ENCODE measurements at regions not wholly inside any gene's neighbourhood (a gene's known extent, or its start where the extent isn't known, plus 50 kb on each side); places are given as distances from the start of the nearest gene placed in this dataset.

GRCh38 chr14:97771340-97772045 is 974.3 kb downstream of the VRK1 start:
- H3K27ac ChIP-seq = no peak overlapping the region
- no peak overlapping the region for H3K4me3 ChIP-seq
- no peaks in the 10 kb centered on the region for H3K9me3 ChIP-seq
- no peaks in the 10 kb centered on the region for H3K4me1 ChIP-seq
- WGBS, 2 donors (ENCODE audit: low coverage in 1 of 2) = 48% methylated on average over 4 of the region's 8 CpGs; no CpG with 5 or more reads in 1 of the 2 donors
- no peaks in the 10 kb centered on the region for H3K36me3 ChIP-seq
- ATAC-seq = no peak
- no peaks in the 10 kb centered on the region for H3K27me3 ChIP-seq
- TF ChIP-seq CTCF (IDR thresholded peaks at IDR 0.05) (no peak), POLR2AphosphoS5 (IDR thresholded peaks at IDR 0.05) (no peak), EP300 (IDR thresholded peaks at IDR 0.05) (no peak)

- TF ChIP-seq CTCF (IDR thresholded peaks at IDR 0.05) (no peak), POLR2AphosphoS5 (IDR thresholded peaks at IDR 0.05) (no peak), POLR2A (IDR thresholded peaks at IDR 0.05) (no peak), EP300 (IDR thresholded peaks at IDR 0.05) (no peak)
- Histone ChIP-seq H3K4me3 (no peak overlapping the region), H3K27me3 (no peaks in the 10 kb centered on the region), H3K9me3 (no peaks in the 10 kb centered on the region), H3K27ac (no peak overlapping the region), H3K36me3 (no peaks in the 10 kb centered on the region), H3K4me1 (no peaks in the 10 kb centered on the region)
- no peak for ATAC-seq
- 81% methylated on average over 6 of the region's 6 CpGs; no CpG with 5 or more reads in 1 of the 2 donors for WGBS, 2 donors (ENCODE audit: low coverage in 1 of 2)
Observed at GRCh38 chr14:97773598-97773997, 976.4 kb downstream of the VRK1 start.

- WGBS, 2 donors (ENCODE audit: low coverage in 1 of 2) = 38 to 73% methylated on average over 1 to 2 of the region's 5 CpGs
- no peaks in the 10 kb centered on the region for H3K4me1 ChIP-seq
- H3K4me3 ChIP-seq = no peak overlapping the region
- H3K27ac ChIP-seq = no peak overlapping the region
- TF ChIP-seq POLR2AphosphoS5 (IDR thresholded peaks at IDR 0.05) (no peak), EP300 (IDR thresholded peaks at IDR 0.05) (no peak), CTCF (IDR thresholded peaks at IDR 0.05) (no peak), POLR2A (IDR thresholded peaks at IDR 0.05) (no peak)
- H3K9me3 ChIP-seq = no peaks in the 10 kb centered on the region
- H3K36me3 ChIP-seq = no peaks in the 10 kb centered on the region
- ATAC-seq = no peak
- no peaks in the 10 kb centered on the region for H3K27me3 ChIP-seq
Observed at GRCh38 chr14:97776890-97777558, 979.8 kb downstream of the VRK1 start.

GRCh38 chr14:97777622-97778355 is 980.6 kb downstream of the VRK1 start:
- WGBS, 2 donors (ENCODE audit: low coverage in 1 of 2) = 68 to 83% methylated on average over 5 to 7 of the region's 9 CpGs
- Histone ChIP-seq H3K4me1 (no peaks in the 10 kb centered on the region), H3K9me3 (no peaks in the 10 kb centered on the region), H3K27me3 (no peaks in the 10 kb centered on the region), H3K4me3 (no peak overlapping the region), H3K36me3 (no peaks in the 10 kb centered on the region), H3K27ac (no peak overlapping the region)
- TF ChIP-seq POLR2A (IDR thresholded peaks at IDR 0.05) = no peak
- TF ChIP-seq CTCF (IDR thresholded peaks at IDR 0.05) = no peak
- TF ChIP-seq POLR2AphosphoS5 (IDR thresholded peaks at IDR 0.05) = no peak
- TF ChIP-seq EP300 (IDR thresholded peaks at IDR 0.05) = no peak
- ATAC-seq = no peak
